ENCODE measurements at regions not wholly inside any gene's neighbourhood (a gene's known extent, or its start where the extent isn't known, plus 50 kb on each side); places are given as distances from the start of the nearest gene placed in this dataset.

DNA sequence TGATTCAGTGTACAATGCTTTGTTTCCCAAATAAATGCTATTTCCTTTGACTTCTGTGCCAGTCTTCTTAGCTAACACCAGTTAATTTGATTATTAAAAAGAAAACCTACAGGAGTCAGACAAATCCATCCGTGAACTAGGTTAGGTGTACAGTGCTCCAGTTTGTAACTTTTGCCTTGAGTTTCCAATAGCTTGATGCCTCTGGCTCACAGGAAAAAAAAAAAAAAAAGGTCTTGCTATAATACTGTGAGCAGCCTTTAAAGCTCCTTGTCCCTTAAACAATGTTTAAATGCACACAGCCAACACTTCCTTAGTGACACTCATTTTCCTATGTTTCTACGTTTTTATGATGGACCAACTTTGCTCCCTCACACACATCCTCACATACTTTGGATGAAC is 71.8 kb upstream of the TMX1 start:
- TF ChIP-seq, protein P1, sequence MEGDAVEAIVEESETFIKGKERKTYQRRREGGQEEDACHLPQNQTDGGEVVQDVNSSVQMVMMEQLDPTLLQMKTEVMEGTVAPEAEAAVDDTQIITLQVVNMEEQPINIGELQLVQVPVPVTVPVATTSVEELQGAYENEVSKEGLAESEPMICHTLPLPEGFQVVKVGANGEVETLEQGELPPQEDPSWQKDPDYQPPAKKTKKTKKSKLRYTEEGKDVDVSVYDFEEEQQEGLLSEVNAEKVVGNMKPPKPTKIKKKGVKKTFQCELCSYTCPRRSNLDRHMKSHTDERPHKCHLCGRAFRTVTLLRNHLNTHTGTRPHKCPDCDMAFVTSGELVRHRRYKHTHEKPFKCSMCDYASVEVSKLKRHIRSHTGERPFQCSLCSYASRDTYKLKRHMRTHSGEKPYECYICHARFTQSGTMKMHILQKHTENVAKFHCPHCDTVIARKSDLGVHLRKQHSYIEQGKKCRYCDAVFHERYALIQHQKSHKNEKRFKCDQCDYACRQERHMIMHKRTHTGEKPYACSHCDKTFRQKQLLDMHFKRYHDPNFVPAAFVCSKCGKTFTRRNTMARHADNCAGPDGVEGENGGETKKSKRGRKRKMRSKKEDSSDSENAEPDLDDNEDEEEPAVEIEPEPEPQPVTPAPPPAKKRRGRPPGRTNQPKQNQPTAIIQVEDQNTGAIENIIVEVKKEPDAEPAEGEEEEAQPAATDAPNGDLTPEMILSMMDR (conservative IDR thresholded peaks at IDR 0.05; ENCODE audit: low read depth, low read length), result no peak
- DNase-seq (ENCODE audit: low read depth), result peak; percentile 48

GRCh38 chr14:51173863-51174262 is 66.2 kb upstream of the TMX1 start:
- no peak overlapping the region for H3K4me3 ChIP-seq (ENCODE audit: low read depth, low read length)
- DNase-seq (ENCODE audit: low read depth), result no peak
- TF ChIP-seq, protein P1 (conservative IDR thresholded peaks at IDR 0.05; ENCODE audit: low read depth, low read length), result no peak

More for the DNA sequence above, 71.8 kb upstream of the TMX1 start:
- no peak overlapping the region for H3K4me3 ChIP-seq (ENCODE audit: low read depth, low read length)

GRCh38 chr14:51176839-51177238 is 63.2 kb upstream of the TMX1 start:
- no peak for DNase-seq (ENCODE audit: low read depth)
- H3K4me3 ChIP-seq (ENCODE audit: low read depth, low read length), result no peak overlapping the region
- TF ChIP-seq, protein P1 (conservative IDR thresholded peaks at IDR 0.05; ENCODE audit: low read depth, low read length), result no peak

DNA sequence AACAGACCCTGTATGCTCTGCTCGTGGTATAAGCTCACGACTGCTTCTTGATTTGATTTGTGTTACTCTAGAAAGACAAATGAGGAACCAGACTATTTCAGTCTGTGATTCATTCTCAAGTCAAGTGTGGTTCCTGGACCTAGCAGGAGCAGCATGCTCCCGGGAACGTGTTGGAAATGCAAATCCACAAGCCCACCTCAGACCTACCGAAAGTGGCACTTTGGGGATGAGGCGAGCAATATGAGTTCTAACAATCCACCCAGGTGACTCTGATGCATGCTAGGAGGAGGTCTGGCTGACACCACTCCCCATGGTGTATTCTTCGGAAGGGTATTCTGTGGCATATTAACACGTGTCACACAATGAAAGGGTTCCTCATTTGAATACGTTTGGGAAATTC is 59.5 kb upstream of the TMX1 start:
- no peak for DNase-seq (ENCODE audit: low read depth)
- no peak overlapping the region for H3K4me3 ChIP-seq (ENCODE audit: low read depth, low read length)
- TF ChIP-seq, protein P1 (conservative IDR thresholded peaks at IDR 0.05; ENCODE audit: low read depth, low read length), result no peak

- no peak overlapping the region for H3K4me3 ChIP-seq (ENCODE audit: low read depth, low read length)
- TF ChIP-seq, protein P1 (conservative IDR thresholded peaks at IDR 0.05; ENCODE audit: low read depth, low read length), result no peak
- DNase-seq (ENCODE audit: low read depth), result no peak
These were observed 57.9 kb upstream of the TMX1 start for GRCh38 chr14:51182131-51182565.

DNA sequence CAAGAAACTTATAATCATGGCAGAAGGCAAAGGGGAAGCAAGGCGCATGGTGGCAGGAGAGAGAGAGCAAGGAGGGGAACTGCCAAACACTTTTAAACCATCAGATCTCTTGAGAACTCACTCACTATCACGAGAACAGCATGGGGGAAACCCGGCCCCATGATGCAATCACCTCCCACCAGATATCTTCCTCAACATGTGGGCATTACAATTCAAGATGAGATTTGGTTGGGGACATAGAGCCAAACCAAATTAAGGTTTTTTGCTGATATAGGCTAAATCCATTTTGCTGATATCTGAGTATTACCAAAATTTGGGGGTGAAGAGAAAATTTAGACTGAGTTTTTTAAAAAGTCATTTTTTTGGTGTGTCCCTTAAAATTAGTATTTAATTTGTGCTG is 54.9 kb upstream of the TMX1 start:
- TF ChIP-seq, protein P1 (conservative IDR thresholded peaks at IDR 0.05; ENCODE audit: low read depth, low read length), result no peak
- no peak for DNase-seq (ENCODE audit: low read depth)
- H3K4me3 ChIP-seq (ENCODE audit: low read depth, low read length), result no peak overlapping the region

DNA sequence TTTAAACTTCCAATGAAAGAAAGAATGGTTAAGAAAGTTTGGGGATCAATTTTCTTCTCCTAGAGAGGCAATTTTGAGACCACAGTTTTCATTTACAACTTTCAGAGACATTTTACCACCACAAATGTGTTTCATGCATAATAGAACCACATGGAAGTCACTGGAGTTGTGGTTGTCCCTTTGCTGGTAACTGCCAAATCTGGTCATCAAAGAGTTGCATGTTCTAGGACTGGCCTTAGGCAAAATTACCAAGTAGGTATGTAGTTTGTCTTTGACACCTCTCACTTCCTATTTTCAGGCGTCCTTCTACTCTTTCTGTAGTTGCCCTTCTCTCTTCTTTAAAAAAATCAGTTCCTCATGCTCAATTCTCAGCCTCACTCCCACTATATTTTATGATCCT is 54.3 kb upstream of the TMX1 start:
- no peak for DNase-seq (ENCODE audit: low read depth)

More for the DNA sequence above, 54.3 kb upstream of the TMX1 start:
- TF ChIP-seq, protein P1 (conservative IDR thresholded peaks at IDR 0.05; ENCODE audit: low read depth, low read length), result no peak
- no peak overlapping the region for H3K4me3 ChIP-seq (ENCODE audit: low read depth, low read length)
